CD8-positive, alpha-beta memory T cell (primary cell): ENCODE measurements at regions not wholly inside any gene's neighbourhood (a gene's known extent, or its start where the extent isn't known, plus 50 kb on each side); places are given as distances from the start of the nearest gene placed in this dataset.

Source experiments
- CTCF ChIA-PET: fragments of 350-600 bp; sonication (Branson Sonifier 250); formaldehyde crosslinking; loops from one replicate; lab custom pipeline; 2021; ENCODE audit warnings: antibody characterized with exemption; lab: Charles Lee
- POLR2A ChIA-PET: fragments of 350-600 bp; sonication (Branson Sonifier 250); formaldehyde crosslinking; loops from one replicate; lab custom pipeline; 2021; ENCODE audit warnings: antibody characterized with exemption; lab: Charles Lee
- DNase-seq, 5 donors: peaks; one replicate each; pipeline versions ENCODE4 v3.0.0 to v3.0.0-alpha.2; 2020 to 2022; ENCODE audit warnings: mixed read lengths in 1 of 5
- H3K27ac ChIP-seq: one replicate; pipeline ENCODE4 v1.7.0; 2013; ENCODE audit warnings: low read depth, mild to moderate bottlenecking, low read length, moderate library complexity
- H3K27me3 ChIP-seq: 2 replicates; pipeline ENCODE4 v1.7.0; 2013; ENCODE audit warnings: low read length, mild to moderate bottlenecking; ENCODE audit not compliant: insufficient read depth, poor library complexity, severe bottlenecking
- H3K36me3 ChIP-seq: 2 replicates; pipeline ENCODE4 v1.7.0; 2013; ENCODE audit warnings: mild to moderate bottlenecking, low read length, moderate library complexity; ENCODE audit not compliant: insufficient read depth
- H3K4me1 ChIP-seq: 2 replicates; pipeline ENCODE4 v1.7.0; 2013; ENCODE audit warnings: mild to moderate bottlenecking, low read length, moderate library complexity; ENCODE audit not compliant: insufficient read depth
- H3K4me3 ChIP-seq: 2 replicates; pipeline ENCODE4 v1.7.0; 2013; ENCODE audit warnings: mild to moderate bottlenecking, low read length
- H3K9me3 ChIP-seq: 2 replicates; pipeline ENCODE4 v1.7.0; 2013; ENCODE audit warnings: mild to moderate bottlenecking, low read length
- H3K27ac Mint-ChIP-seq, 8 donors: one replicate each; pipeline ENCODE4 v1.8.0; 2020 to 2021; ENCODE audit warnings: mixed read lengths in 8 of 8, mild to moderate bottlenecking in 6 of 8, inconsistent platforms in 3 of 8, moderate library complexity in 3 of 8
- H3K27me3 Mint-ChIP-seq, 2 donors: one replicate each; pipeline ENCODE4 v1.8.0; 2020 to 2021; ENCODE audit warnings: mixed read lengths in 2 of 2, mild to moderate bottlenecking in 1 of 2, moderate library complexity in 1 of 2
- H3K36me3 Mint-ChIP-seq, 3 donors: one replicate each; pipeline ENCODE4 v1.8.0; 2020 to 2021; ENCODE audit warnings: mixed read lengths in 3 of 3, inconsistent platforms in 1 of 3, mild to moderate bottlenecking in 1 of 3
- H3K4me1 Mint-ChIP-seq, 3 donors: one replicate each; pipeline ENCODE4 v1.8.0; 2020 to 2021; ENCODE audit warnings: mixed read lengths in 3 of 3, inconsistent platforms in 1 of 3, mild to moderate bottlenecking in 1 of 3
- H3K4me3 Mint-ChIP-seq, 7 donors: one replicate each; pipeline ENCODE4 v1.8.0; 2020 to 2021; ENCODE audit warnings: mixed read lengths in 7 of 7, mild to moderate bottlenecking in 6 of 7, moderate library complexity in 4 of 7, inconsistent platforms in 2 of 7
- H3K9me3 Mint-ChIP-seq, 5 donors: one replicate each; pipeline ENCODE4 v1.8.0; 2020 to 2022; ENCODE audit warnings: mixed read lengths in 5 of 5, mild to moderate bottlenecking in 3 of 5, moderate library complexity in 2 of 5, inconsistent platforms in 1 of 5

- Mint-ChIP-seq H3K4me3 (no peak overlapping the region), H3K36me3 (no peaks in the 10 kb centered on the region), H3K27me3 (no peaks in the 10 kb centered on the region), H3K9me3 (peaks cover 3 to 12% (median 10%) of the 10 kb centered on the region in 5 donors), H3K27ac (no peak overlapping the region), H3K4me1 (no peaks in the 10 kb centered on the region)
- H3K27ac ChIP-seq = no peak overlapping the region
- no peaks in the 10 kb centered on the region for H3K9me3 ChIP-seq
- no peak overlapping the region for H3K4me3 ChIP-seq
- H3K27me3 ChIP-seq = no peaks in the 10 kb centered on the region
- H3K36me3 ChIP-seq = no peaks in the 10 kb centered on the region
- DNase-seq = no peak
- CTCF ChIA-PET = no interaction called here
- H3K4me1 ChIP-seq = no peaks in the 10 kb centered on the region
- POLR2A ChIA-PET = no interaction called here
Measured at GRCh38 chr4:187469627-187470026, 525.9 kb upstream of the ZFP42 start.

- peaks cover 5 to 14% (median 11%) of the 10 kb centered on the region in 5 donors for H3K9me3 Mint-ChIP-seq
- DNase-seq = no peak
- no peak overlapping the region for H3K27ac ChIP-seq
- no peaks in the 10 kb centered on the region for H3K4me1 Mint-ChIP-seq
- H3K36me3 ChIP-seq = no peaks in the 10 kb centered on the region
- no peaks in the 10 kb centered on the region for H3K4me1 ChIP-seq
- H3K9me3 ChIP-seq = no peaks in the 10 kb centered on the region
- no peak overlapping the region for H3K4me3 Mint-ChIP-seq
- H3K27me3 Mint-ChIP-seq = no peaks in the 10 kb centered on the region
- no peak overlapping the region for H3K27ac Mint-ChIP-seq
- ChIA-PET CTCF (no interaction called here), POLR2A (no interaction called here)
- H3K4me3 ChIP-seq = no peak overlapping the region
- no peaks in the 10 kb centered on the region for H3K36me3 Mint-ChIP-seq
- no peaks in the 10 kb centered on the region for H3K27me3 ChIP-seq
Measured at GRCh38 chr4:187470061-187470460, 525.5 kb upstream of the ZFP42 start.

GRCh38 chr4:187474238-187474637, 521.3 kb upstream of the ZFP42 start:
- Histone ChIP-seq H3K4me3 (no peak overlapping the region), H3K4me1 (no peaks in the 10 kb centered on the region), H3K27me3 (no peaks in the 10 kb centered on the region), H3K9me3 (no peaks in the 10 kb centered on the region), H3K27ac (no peak overlapping the region), H3K36me3 (no peaks in the 10 kb centered on the region)
- Mint-ChIP-seq H3K36me3 (no peaks in the 10 kb centered on the region), H3K27me3 (no peaks in the 10 kb centered on the region), H3K27ac (no peak overlapping the region), H3K4me1 (no peaks in the 10 kb centered on the region), H3K4me3 (no peak overlapping the region), H3K9me3 (peaks cover 5 to 23% (median 9%) of the 10 kb centered on the region in 5 donors)
- ChIA-PET POLR2A (no interaction called here), CTCF (no interaction called here)
- DNase-seq = no peak

GRCh38 chr4:187475901-187476300, 519.7 kb upstream of the ZFP42 start:
- ChIA-PET CTCF (no interaction called here), POLR2A (no interaction called here)
- Mint-ChIP-seq H3K9me3 (peaks cover 5 to 21% (median 9%) of the 10 kb centered on the region in 5 donors), H3K36me3 (no peaks in the 10 kb centered on the region), H3K4me3 (no peak overlapping the region), H3K27me3 (no peaks in the 10 kb centered on the region), H3K4me1 (no peaks in the 10 kb centered on the region), H3K27ac (no peak overlapping the region)
- Histone ChIP-seq H3K4me1 (no peaks in the 10 kb centered on the region), H3K4me3 (no peak overlapping the region), H3K36me3 (no peaks in the 10 kb centered on the region), H3K27me3 (no peaks in the 10 kb centered on the region), H3K27ac (no peak overlapping the region), H3K9me3 (no peaks in the 10 kb centered on the region)
- no peak for DNase-seq

- H3K27me3 Mint-ChIP-seq = no peaks in the 10 kb centered on the region
- Histone ChIP-seq H3K4me1 (no peaks in the 10 kb centered on the region), H3K4me3 (no peak overlapping the region), H3K36me3 (no peaks in the 10 kb centered on the region), H3K9me3 (no peaks in the 10 kb centered on the region), H3K27me3 (no peaks in the 10 kb centered on the region), H3K27ac (no peak overlapping the region)
- H3K36me3 Mint-ChIP-seq = no peaks in the 10 kb centered on the region
- H3K9me3 Mint-ChIP-seq = peaks cover 3 to 18% (median 9%) of the 10 kb centered on the region in 5 donors
- no peaks in the 10 kb centered on the region for H3K4me1 Mint-ChIP-seq
- POLR2A ChIA-PET = no interaction called here
- H3K4me3 Mint-ChIP-seq = no peak overlapping the region
- no peak for DNase-seq
- no peak overlapping the region for H3K27ac Mint-ChIP-seq
- CTCF ChIA-PET = no interaction called here
Measured at GRCh38 chr4:187477224-187477623, 518.3 kb upstream of the ZFP42 start.

- H3K9me3 Mint-ChIP-seq = peaks cover 3 to 18% (median 9%) of the 10 kb centered on the region in 5 donors
- CTCF ChIA-PET = no interaction called here
- no peak overlapping the region for H3K27ac ChIP-seq
- no peaks in the 10 kb centered on the region for H3K9me3 ChIP-seq
- H3K27me3 ChIP-seq = no peaks in the 10 kb centered on the region
- no peaks in the 10 kb centered on the region for H3K27me3 Mint-ChIP-seq
- peak overlapping the region in 1 of 8 donors; percentile 5 for H3K27ac Mint-ChIP-seq
- H3K4me3 Mint-ChIP-seq = no peak overlapping the region
- no peak for DNase-seq
- H3K36me3 ChIP-seq = no peaks in the 10 kb centered on the region
- no peaks in the 10 kb centered on the region for H3K36me3 Mint-ChIP-seq
- POLR2A ChIA-PET = no interaction called here
- H3K4me1 Mint-ChIP-seq = no peaks in the 10 kb centered on the region
- no peak overlapping the region for H3K4me3 ChIP-seq
- H3K4me1 ChIP-seq = no peaks in the 10 kb centered on the region
Measured at GRCh38 chr4:187478292-187479140, 517.1 kb upstream of the ZFP42 start.

- Mint-ChIP-seq H3K36me3 (no peaks in the 10 kb centered on the region), H3K27ac (no peak overlapping the region), H3K4me3 (no peak overlapping the region), H3K9me3 (peaks cover 5 to 20% (median 7%) of the 10 kb centered on the region in 5 donors), H3K27me3 (no peaks in the 10 kb centered on the region), H3K4me1 (no peaks in the 10 kb centered on the region)
- DNase-seq = no peak
- H3K36me3 ChIP-seq = no peaks in the 10 kb centered on the region
- H3K4me3 ChIP-seq = no peak overlapping the region
- ChIA-PET POLR2A (no interaction called here), CTCF (no interaction called here)
- H3K9me3 ChIP-seq = no peaks in the 10 kb centered on the region
- H3K27me3 ChIP-seq = no peaks in the 10 kb centered on the region
- H3K4me1 ChIP-seq = no peaks in the 10 kb centered on the region
- H3K27ac ChIP-seq = no peak overlapping the region
Measured at GRCh38 chr4:187479511-187479910, 516.1 kb upstream of the ZFP42 start.

GRCh38 chr4:187480146-187481145, 515.1 kb upstream of the ZFP42 start:
- POLR2A ChIA-PET = no interaction called here
- no peaks in the 10 kb centered on the region for H3K36me3 Mint-ChIP-seq

More at GRCh38 chr4:187480146-187481145, 515.1 kb upstream of the ZFP42 start:
- H3K27ac ChIP-seq = no peak overlapping the region
- no peaks in the 10 kb centered on the region for H3K27me3 ChIP-seq
- Mint-ChIP-seq H3K27me3 (no peaks in the 10 kb centered on the region), H3K4me3 (no peak overlapping the region), H3K4me1 (no peaks in the 10 kb centered on the region), H3K9me3 (peaks cover 2 to 15% (median 4%) of the 10 kb centered on the region in 5 donors), H3K27ac (no peak overlapping the region)
- H3K4me3 ChIP-seq = no peak overlapping the region
- CTCF ChIA-PET = no interaction called here
- no peaks in the 10 kb centered on the region for H3K9me3 ChIP-seq
- H3K36me3 ChIP-seq = no peaks in the 10 kb centered on the region
- DNase-seq = no peak
- no peaks in the 10 kb centered on the region for H3K4me1 ChIP-seq
